HG03442 (cell line): ENCODE measurements at regions not wholly inside any gene's neighbourhood (a gene's known extent, or its start where the extent isn't known, plus 50 kb on each side); places are given as distances from the start of the nearest gene placed in this dataset.

ENCODE experiments used
- ATAC-seq: cut with Tn5 transposase; IDR thresholded peaks from one replicate; pipeline ENCODE4 v1.9.1; 2021; ENCODE audit warnings: mild to moderate bottlenecking, moderate library complexity; ENCODE audit not compliant: unreplicated experiment

DNA sequence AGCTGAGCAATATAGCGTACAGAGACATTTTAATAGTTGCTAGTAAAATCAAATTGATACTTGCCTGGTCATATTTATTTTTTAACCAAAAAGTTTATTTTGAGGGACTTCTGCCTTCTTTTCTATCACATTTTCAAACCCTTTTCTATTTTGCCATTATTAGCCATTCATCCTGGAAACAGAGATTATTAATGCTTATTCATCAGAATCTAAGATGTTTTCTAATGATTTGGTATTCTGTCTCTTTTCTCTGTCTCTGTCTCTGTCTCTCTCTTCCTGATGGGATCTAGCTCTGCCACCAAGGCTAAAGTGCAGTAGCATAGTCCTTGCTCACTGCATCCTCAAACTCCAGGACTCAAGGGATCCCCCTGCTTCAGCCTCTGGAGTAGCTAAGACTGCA, 871.3 kb upstream of the CDH8 start:
- no peak for ATAC-seq

DNA sequence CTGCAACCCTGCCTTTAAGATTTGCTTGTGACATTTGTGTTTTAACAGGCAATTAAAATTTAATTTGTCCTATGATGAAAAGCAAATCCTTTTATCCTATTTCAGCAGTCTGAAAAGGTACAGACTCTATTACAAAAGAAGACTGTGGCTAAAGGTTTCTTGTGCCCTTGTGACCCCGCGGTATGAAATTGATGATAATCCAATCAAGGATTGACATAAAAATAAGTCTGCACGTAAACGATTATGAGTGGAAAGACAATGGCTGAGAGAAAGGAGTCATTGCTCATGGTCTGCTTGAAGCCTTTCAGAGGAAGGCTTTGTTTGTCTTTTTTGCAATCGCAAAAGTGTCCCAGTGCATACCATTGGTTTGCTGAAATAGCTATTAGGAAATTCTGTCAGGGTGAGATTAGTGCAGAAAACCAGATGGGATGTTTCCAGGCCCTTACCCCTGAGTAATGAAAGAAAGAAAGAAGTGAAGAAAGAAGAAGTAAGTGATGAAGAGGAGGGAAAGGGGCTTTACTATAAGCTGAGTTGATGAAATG, 867.8 kb upstream of the CDH8 start:
- no peak for ATAC-seq

DNA sequence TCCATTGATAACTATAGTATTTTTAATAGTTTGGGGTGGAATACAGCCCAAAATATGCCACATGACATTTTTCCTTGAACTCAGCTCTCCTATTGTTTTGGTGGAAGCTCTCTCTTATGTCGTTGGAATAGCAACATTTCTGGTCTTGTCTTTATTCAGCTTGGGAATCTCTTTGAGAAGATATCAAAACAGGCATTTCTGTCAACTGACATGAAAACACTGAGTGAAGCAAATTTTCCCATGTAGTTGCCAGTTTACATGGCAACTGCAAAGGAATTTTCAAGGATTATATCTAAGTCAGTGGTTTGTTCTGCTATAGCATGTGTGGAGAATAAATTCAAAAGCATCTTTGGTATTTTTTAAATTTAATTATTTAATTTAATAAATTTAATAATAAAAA, 863.5 kb upstream of the CDH8 start:
- ATAC-seq = no peak

DNA sequence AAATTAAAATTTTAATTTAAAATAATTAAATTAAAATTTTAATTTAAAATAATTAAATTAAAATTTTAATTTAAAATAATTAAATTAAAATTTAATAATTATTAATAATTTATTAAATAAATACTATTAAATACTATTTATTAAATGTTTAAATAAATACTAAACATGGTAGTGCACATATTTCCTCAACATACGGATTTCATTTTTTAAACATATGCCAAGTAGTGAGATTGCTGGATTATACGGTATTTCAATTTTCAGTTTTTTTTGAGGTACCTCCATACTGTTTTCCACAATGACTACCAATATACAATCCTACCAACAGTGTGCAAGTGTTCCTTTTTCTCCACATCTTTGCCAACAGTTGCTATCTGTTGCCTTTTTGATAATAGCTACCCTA, 852.9 kb upstream of the CDH8 start:
- ATAC-seq = no peak

DNA sequence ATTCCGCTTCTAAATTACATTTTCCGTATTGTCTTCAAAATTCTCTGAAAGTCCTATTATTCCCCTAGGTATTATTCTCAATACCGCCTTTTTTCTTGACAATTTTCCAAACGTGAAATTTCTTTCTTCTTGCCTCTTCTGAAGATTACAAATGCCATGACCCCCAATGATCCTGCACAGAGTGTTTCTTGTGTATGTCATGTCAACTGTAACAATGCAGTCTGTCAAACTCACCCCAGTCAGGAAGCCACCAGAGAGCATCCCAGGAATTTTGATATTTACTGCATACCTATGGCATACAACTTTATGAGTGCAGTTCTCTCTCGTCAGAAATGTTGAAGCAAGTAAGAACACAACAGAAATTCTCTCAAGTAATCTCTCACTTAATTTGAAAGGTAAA, 847.3 kb upstream of the CDH8 start:
- no peak for ATAC-seq

DNA sequence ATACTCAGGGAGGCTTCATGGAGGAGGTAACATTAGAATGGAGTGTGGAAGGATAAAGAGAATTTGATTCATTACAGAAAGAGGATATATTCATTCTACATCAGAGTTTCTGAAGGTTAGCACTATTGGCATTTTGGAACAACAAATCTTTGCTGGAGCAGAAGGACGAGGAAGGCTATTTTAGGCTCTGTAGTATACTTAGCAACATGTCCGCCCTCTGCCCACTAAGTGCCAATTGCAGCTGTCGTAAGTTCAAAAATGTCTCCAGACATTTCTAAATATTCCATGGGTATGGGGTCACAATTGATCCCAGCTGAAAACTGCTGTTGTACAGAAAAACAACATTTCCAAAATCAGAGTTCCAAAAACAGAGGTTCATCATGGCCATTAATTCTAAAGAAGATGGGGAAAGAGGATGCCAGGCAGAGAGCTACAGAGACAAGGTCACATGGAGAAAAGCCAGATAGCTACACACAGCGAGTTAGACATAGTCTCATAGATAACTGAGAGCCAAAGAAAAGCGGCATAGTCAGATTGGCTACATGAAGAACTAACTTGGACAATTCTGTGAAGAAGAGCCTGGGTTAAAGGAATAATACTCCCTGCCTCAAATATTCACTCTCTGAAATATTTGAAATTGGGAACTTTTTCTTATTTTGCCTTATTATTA, 846.4 kb upstream of the CDH8 start:
- ATAC-seq = no peak

DNA sequence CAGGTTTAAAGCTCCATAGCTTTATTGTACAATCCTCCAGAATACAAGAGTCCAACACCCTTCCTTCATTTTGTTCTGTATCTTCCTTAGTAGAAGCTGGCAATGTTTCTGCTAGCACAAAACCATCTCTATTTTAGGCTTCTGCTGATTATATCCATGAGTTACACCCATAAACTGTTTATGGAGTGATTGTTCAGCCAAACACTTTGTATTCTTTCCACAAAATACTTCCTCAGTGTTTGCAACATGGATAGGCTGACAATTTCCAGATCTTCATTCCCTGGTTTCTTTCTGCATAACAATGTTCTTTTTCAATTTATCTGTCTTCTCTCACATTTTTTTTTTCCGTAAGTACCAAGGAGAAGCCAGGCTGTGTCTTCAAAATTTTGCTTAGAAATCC, 839.9 kb upstream of the CDH8 start:
- ATAC-seq = no peak

DNA sequence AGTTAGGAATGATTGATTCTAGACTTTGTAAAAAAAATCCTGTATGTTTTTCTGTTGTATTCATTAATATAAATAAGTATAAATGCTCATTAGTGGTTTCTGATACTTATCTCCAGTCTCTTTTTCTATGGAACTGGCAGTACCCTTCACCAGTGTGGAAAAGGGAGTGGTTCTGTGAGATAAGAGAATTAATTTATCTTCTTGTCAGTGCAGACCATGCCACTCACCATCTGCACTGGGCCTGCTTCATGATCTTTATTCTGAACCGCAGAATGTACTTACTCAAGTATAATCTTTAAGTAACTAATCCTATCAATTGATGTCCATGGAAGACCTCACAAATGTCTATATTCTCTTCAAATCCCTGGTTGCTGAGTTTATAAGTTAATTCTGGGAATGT, 836.1 kb upstream of the CDH8 start:
- ATAC-seq = no peak

DNA sequence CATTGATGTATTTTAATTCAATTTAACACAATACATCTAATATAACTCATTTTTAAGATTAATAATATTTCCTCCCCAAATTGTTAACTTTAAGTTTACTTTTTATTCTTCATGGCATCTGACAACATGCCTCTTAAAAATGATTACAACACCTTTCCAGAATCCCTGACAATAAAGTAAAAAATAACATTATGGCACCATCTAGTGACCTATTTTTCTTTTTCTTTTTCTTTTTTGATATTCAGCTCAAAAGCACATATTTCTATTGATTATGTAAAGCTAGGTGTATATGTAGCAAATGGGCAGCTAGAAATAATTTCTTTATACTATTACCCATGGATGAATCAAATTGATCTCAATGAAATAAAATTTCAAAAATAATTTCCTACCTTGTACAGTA, 834.3 kb upstream of the CDH8 start:
- no peak for ATAC-seq

DNA sequence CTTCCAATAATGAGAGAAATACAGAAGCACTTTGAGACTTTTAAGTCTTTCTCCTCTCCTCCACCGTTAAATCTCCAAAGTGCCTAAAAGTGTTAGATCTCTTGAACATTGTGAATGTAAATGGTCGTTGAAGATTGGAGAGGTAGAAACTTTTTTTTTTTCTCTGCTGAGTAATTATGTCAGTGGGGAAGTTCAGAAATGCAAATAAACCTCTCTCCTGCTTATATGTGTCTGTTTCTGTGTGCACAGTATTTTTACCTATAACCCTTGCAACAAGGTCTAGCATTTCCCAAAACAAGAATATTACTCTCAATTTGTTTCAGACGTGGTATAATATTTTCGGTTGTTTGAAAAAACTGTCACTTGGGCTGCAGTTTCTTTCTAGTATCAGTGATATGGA, 833.6 kb upstream of the CDH8 start:
- no peak for ATAC-seq

DNA sequence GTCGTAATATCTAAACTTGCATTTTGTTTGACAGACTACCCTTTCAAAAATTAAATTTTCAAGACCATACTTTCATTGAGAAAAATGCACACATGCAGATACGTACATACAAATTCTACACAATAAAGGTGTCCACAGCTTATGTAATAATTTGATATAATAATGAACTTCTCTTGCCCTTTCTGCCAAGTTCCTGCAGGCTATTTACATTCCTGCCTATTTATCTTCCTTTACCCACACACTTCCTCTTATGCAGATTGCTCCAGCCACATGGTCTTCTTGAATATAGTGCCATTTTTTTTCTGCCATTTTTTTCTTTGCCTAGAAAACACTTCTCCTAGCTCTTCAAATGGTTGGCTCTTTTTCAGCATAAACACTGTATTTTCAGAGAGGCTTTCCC, 826.9 kb upstream of the CDH8 start:
- ATAC-seq = no peak

DNA sequence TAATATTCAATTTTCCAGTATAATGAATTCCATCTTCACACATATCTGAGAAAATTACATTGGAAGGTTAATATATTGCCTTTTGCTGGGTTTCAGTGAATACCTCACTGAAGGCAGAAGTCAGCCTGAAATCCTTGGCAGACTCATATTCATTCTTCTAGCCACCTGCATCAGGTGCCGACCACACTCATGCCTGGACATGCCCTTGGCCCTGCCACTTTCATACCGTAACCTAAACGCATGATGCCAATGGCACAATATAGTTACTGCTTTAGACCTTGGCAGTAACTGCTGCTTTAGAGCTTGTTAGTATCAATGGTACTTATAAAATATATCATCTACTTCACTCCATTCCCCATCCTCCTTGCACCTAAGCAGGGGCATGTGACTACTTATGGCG, 817.6 kb upstream of the CDH8 start:
- ATAC-seq = no peak

DNA sequence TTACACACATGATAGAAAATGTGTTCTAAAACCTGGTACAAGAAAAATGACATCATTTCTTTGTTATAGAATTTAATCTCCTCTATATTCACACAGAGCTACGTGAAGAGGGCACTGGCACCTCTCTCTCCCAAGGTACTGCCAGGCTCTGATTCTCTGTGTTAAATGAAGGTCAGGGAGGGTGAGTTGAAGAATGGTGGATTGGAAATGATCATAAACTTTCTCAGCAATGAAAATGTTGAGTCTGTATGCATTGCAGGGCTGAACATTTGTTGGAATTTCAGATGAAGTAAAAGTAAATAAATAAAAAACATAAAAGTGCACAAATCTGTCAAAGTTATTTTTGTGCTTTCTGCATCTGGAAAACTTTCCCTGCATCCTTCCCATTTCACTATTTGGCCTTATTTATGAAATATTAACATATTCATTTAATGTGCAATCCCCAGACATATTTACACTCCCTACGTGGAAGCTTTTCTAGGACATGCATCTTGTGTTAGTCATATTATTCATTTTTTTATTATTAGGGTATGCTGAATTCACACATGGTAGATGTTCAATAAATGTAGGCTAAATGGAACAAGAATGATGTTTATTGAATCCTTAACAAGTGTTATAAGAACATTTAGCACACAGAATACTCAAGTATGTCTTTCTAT, 810.3 kb upstream of the CDH8 start:
- no peak for ATAC-seq

DNA sequence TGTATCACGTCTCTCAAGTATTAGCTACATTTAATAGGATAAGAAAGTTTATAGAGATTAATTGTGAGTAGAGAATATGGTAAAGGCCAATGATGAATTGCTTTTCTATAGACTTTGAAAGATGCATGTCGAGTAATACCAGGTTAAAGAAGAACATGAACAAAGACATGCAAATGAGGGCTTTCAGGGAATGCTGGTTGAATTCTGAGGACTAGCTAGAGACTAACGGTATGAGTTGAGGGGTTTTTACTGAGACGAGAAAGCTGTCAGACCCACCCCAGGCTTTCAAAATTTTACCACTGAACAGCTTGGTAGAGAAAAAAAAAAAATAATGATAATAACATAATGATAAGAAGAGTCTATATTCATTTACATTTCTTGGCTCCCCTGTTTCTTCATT, 796.0 kb upstream of the CDH8 start:
- no peak for ATAC-seq

DNA sequence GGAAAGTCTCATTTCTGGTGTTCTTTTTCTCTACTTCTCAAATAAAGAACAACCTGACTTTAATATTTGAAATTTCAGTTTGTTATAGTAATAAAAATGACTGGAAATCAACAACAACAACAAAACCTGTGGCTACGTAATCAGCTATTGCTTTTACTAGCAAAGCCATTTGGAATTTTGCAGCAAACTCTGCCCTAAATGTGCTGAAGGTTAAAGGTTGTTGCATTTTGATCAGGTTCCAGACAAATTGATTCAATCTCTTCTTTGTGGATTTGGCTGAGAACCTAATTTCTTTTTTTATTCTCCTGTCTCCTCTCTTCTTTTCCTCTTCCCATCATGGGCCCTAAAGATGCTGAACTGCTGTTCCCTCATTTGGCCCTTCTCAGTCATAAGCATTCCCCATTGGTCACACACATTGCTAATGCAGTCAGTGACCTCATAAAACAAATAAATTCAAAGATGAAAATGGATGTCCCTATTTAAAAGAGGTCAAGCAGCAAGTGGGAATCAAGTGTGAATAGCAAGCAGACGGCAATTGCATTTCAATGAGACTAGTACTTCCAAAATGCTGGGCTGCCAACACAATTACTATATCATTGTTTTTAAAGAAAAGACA, 795.1 kb upstream of the CDH8 start:
- no peak for ATAC-seq

DNA sequence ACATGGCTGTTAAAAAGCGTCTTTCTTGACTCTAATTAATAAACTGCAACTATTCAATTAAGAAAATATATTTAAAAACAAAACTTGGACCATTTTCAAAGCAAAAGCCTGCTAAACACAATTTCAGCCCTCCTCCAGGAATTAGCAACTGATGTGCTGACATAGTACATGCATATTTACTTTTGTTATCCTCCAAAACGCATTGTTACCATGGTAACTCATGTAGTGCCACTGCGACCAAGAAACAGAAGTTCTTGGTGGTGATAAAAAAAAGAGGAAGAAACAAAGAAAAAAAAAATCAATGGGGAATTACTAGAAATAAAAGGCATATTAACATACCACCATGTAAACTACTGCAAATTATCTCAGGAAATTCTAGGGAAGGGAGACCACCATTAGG, 793.4 kb upstream of the CDH8 start:
- no peak for ATAC-seq

DNA sequence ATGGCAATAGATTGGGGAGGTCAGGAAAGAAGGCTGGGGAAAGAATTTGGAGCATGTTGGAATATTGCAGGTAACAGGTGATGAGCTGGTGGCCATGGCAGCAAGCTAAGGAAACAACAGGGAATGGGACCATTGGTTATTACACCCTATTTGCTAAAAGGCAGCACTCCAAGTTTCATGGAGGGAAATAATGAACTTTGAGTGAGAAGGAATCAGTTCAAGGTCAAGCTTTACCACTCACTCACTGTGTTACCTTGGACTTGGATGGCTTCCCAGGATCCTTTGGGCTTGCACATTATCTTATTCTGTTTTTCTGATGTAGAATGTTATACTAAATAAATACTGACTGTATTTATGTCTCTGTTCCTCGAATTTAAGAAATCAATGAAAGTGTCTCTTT, 792.8 kb upstream of the CDH8 start:
- no peak for ATAC-seq

DNA sequence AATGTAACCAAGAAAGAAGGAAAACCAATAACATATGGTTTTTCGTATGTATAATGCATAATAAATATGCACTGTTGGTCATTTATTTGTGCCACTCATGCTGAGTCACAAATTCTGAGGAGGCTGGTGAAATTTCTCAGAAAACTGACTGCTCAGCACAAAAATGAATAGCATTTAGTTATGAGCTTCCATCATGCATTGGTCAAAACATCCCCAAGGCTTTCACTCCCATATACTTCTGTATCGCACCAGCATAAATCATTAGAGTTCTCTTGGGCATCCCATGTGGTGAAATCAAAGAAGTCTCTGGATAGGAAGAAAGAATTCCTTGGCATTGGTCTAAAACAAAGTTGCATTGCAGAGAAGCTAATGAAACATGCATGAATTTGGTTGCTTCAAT, 785.6 kb upstream of the CDH8 start:
- ATAC-seq = no peak

DNA sequence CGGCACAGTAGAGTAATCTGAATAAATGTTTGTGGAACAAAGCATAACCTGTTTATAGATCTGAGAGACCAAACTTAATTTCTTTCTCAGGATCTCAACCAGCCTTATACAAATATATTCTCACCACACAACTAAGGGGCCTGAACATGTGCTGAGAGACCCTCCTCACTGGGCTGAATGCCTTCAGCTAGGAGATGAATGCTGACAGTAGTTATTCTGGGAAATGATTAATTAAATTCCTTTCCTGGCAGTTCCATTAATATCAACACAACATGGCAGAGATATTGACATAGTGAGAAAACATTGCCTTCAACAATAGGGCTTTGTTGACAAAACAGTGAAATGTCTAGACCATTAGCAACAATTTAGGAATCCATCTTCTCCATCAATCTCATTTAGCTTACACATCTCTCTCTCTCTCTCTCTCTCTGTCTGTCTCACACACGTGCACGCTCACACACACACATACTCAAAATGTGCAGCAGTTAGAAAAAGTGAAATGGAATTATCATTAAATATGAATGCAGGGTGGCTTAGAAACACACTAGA, 780.8 kb upstream of the CDH8 start:
- no peak for ATAC-seq

DNA sequence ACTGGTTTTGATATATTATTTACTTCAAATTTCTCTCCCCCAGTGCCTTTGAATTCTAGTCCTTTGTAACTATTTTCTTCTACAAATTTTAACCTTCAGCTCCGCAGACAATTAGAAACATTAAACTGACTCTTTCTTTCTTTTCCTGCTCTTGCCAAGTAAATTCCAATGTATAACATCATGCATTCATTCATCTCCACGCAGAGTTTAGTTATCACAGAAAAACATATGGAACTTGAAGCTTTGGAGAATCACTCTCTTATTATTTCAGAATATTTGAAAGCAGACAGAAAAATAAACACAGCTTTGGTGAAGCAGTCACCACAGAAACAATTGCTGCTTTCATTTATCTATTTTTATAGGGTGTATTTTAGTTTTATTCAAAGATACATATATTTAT, 778.7 kb upstream of the CDH8 start:
- ATAC-seq = no peak

DNA sequence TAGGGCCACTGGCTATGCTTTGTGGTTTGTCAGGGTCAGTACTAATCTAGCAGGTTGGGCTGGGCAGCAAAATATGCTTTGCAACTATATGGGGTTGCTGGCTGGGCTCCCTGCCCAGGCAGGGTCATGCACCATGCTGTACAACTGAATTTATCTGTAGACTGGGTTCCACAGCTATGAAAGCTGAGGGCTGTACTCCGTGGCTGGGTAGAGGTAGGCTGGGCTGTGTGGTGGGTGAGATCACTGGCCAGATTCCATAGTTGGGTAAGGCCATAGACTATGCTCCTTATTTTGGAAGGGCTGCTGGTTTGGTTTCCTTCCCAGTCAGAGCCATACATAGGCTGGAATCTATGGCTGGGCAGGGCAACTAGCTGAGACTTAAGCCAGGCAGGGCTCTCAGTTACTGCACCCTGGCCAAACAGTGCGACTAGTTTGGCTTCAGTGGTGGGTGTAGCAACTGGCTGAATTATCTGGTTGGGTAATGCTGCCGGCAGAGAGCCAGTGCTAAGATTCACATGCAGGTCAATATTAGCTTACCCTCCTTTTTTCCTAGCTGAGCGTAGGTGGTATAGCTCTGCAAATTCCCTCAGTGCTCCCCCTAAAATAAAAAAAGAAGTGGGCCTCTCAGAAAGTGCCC, 769.1 kb upstream of the CDH8 start:
- no peak for ATAC-seq

DNA sequence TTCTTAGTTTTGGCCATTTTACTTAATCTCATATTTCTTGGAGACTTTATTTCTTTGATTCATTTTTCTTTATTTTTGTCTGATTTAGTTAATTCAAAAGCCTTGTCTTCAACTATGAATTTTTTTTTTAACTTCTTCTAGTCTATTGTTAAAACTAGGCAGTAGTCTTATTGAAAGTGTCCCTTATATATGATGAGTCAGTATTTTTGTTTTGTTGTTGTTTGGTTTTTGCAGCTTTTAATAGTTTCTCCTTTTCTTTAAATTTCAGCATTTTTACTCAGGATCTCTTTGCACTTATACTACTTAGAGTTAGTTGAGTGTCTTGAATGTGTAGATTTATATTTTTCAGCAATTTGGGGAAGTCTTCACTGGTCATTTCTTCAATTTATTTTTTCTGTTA, 758.5 kb upstream of the CDH8 start:
- no peak for ATAC-seq
